H1 (cell line): ENCODE measurements at regions not wholly inside any gene's neighbourhood (a gene's known extent, or its start where the extent isn't known, plus 50 kb on each side); places are given as distances from the start of the nearest gene placed in this dataset.

Experiments used
- CTCF ChIA-PET: fragments of 300-600 bp; sonication (Branson Sonifier 250); formaldehyde crosslinking; loops from one replicate; lab custom pipeline; 2021; ENCODE audit not compliant: partially characterized antibody; lab: Charles Lee
- POLR2A ChIA-PET: fragments of 300-600 bp; sonication (Branson Sonifier 250); formaldehyde crosslinking; loops from one replicate; lab custom pipeline; 2021; ENCODE audit warnings: inconsistent platforms; ENCODE audit not compliant: partially characterized antibody; lab: Charles Lee
- DNase-seq, 2 experiments: peaks; one replicate each; pipeline versions ENCODE4 v3.0.0 to v3.0.0-alpha.2; 2010 to 2022; ENCODE audit warnings: low spot score in 2 of 2, low read depth in 1 of 2, mixed read lengths in 1 of 2
- FAIRE-seq: peaks from 2 replicates; lab custom pipeline; 2011; peaks lifted over from hg19 to GRCh38; lab: Jason Lieb, UNC
- H2AFZ ChIP-seq: 2 replicates; pipeline ENCODE4 v1.8.1; 2012; ENCODE audit warnings: low read length, inconsistent platforms
- H2AK5ac ChIP-seq: 2 replicates; pipeline ENCODE4 v1.6.1; 2013; ENCODE audit warnings: low read depth, low read length
- H2BK120ac ChIP-seq: replicated peaks from 2 replicates; pipeline ENCODE3; 2013; ENCODE audit warnings: low read depth, low read length, inconsistent platforms
- H2BK12ac ChIP-seq: 2 replicates; pipeline ENCODE4 v1.6.1; 2013; ENCODE audit warnings: low read depth, low read length
- H2BK15ac ChIP-seq: 2 replicates; pipeline ENCODE4 v1.6.1; 2013; ENCODE audit warnings: low read length
- H2BK20ac ChIP-seq: 2 replicates; pipeline ENCODE4 v1.6.1; 2013; ENCODE audit warnings: low read length
- H2BK5ac ChIP-seq: 2 replicates; pipeline ENCODE4 v1.6.1; 2013; ENCODE audit warnings: low read depth, low read length
- H3K14ac ChIP-seq: 2 replicates; pipeline ENCODE4 v1.6.1; 2013; ENCODE audit warnings: inconsistent platforms; ENCODE audit not compliant: insufficient read length
- H3K18ac ChIP-seq: 2 replicates; pipeline ENCODE4 v1.6.1; 2013; ENCODE audit warnings: low read length; ENCODE audit errors: extremely low read depth
- H3K23ac ChIP-seq: 2 replicates; pipeline ENCODE4 v1.6.1; 2013; ENCODE audit warnings: inconsistent platforms; ENCODE audit not compliant: insufficient read length
- H3K23me2 ChIP-seq: 2 replicates; pipeline ENCODE4 v1.6.1; 2013; ENCODE audit warnings: low read depth, low read length
- H3K27ac ChIP-seq: 2 replicates; pipeline ENCODE4 v1.6.1; 2011; ENCODE audit warnings: low read depth, low read length, inconsistent platforms
- H3K27me3 ChIP-seq, 4 experiments: replicated peaks in 1 of 4; 1 replicate in 1 of 4; 2 replicates in 3 of 4; pipeline versions ENCODE4 v1.6.1 to v1.8.1; 2011 to 2013; ENCODE audit warnings: low read length in 3 of 4, mild to moderate bottlenecking in 3 of 4, inconsistent platforms in 2 of 4, mixed read lengths in 2 of 4, moderate library complexity in 1 of 4; ENCODE audit not compliant: control insufficient read depth in 3 of 4, insufficient read depth in 3 of 4; ENCODE audit errors: extremely low read depth in 1 of 4
- H3K36me3 ChIP-seq, 4 experiments: 2 replicates each; pipeline versions ENCODE4 v1.6.1 to v1.8.1; 2011 to 2013; ENCODE audit warnings: mild to moderate bottlenecking in 4 of 4, low read length in 3 of 4, moderate library complexity in 2 of 4, control low read depth in 1 of 4, inconsistent platforms in 1 of 4; ENCODE audit not compliant: insufficient read depth in 4 of 4, control insufficient read depth in 2 of 4
- H3K4ac ChIP-seq: replicated peaks from 2 replicates; pipeline ENCODE3; 2013; ENCODE audit warnings: low read length, low read depth, mixed read lengths, inconsistent platforms; ENCODE audit not compliant: insufficient read length
- H3K4me1 ChIP-seq, 4 experiments: replicated peaks in 1 of 4; 1 replicate in 1 of 4; 2 replicates in 3 of 4; pipeline versions ENCODE4 v1.6.1 to v1.8.1; 2011 to 2013; ENCODE audit warnings: low read length in 3 of 4, inconsistent platforms in 2 of 4, mixed read lengths in 1 of 4; ENCODE audit not compliant: insufficient read depth in 4 of 4, control insufficient read depth in 3 of 4
- H3K4me2 ChIP-seq, 2 experiments: 2 replicates each; pipeline versions ENCODE4 v1.6.1 to v1.8.1; 2011 to 2013; ENCODE audit warnings: low read depth in 2 of 2, low read length in 2 of 2, control low read depth in 1 of 2, inconsistent platforms in 1 of 2, mild to moderate bottlenecking in 1 of 2; ENCODE audit not compliant: insufficient read depth in 1 of 2
- H3K4me3 ChIP-seq, 4 experiments: fragments of 200-600, 300-600 bp in 1 of 4; sonication (generic), shearing (Covaris generic), sonication (Bioruptor Twin) in 1 of 4; 2 replicates each; pipeline versions ENCODE4 v1.5.1 to v1.8.1; 2011 to 2016; ENCODE audit warnings: low read length in 4 of 4, low read depth in 3 of 4, control low read depth in 2 of 4, inconsistent platforms in 2 of 4, mild to moderate bottlenecking in 2 of 4, mixed read lengths in 1 of 4, moderate library complexity in 1 of 4; ENCODE audit not compliant: insufficient read depth in 2 of 4; ENCODE audit errors: extremely low read depth in 1 of 4
- H3K56ac ChIP-seq: replicated peaks from 2 replicates; pipeline ENCODE3; 2013; ENCODE audit warnings: low read depth, mild to moderate bottlenecking, mixed read lengths, low read length, inconsistent platforms; ENCODE audit not compliant: insufficient read length
- H3K79me1 ChIP-seq: 2 replicates; pipeline ENCODE4 v1.6.1; 2013; ENCODE audit warnings: low read depth, low read length, control low read depth
- H3K79me2 ChIP-seq, 2 experiments: 2 replicates each; pipeline versions ENCODE4 v1.6.1 to v1.8.1; 2012 to 2013; ENCODE audit warnings: low read length in 2 of 2, mild to moderate bottlenecking in 2 of 2, inconsistent platforms in 1 of 2; ENCODE audit not compliant: insufficient read depth in 2 of 2, control insufficient read depth in 1 of 2
- H3K9ac ChIP-seq, 4 experiments: replicated peaks in 1 of 4; 1 replicate in 1 of 4; 2 replicates in 3 of 4; pipeline versions ENCODE4 v1.6.1 to v1.8.1; 2011 to 2013; ENCODE audit warnings: low read depth in 3 of 4, low read length in 3 of 4, control low read depth in 2 of 4, mild to moderate bottlenecking in 2 of 4, moderate library complexity in 2 of 4, inconsistent platforms in 1 of 4; ENCODE audit errors: extremely low read depth in 1 of 4
- H3K9me3 ChIP-seq, 2 experiments: 2 replicates each; pipeline versions ENCODE4 v1.6.1 to v1.8.1; 2012 to 2013; ENCODE audit warnings: mild to moderate bottlenecking in 2 of 2, moderate library complexity in 2 of 2, control low read depth in 1 of 2, inconsistent platforms in 1 of 2, low read depth in 1 of 2, low read length in 1 of 2, mixed read lengths in 1 of 2; ENCODE audit not compliant: insufficient read depth in 2 of 2
- H4K20me1 ChIP-seq, 2 experiments: replicated peaks in 1 of 2; 2 replicates each; pipeline versions ENCODE3 to v1.8.1; 2011 to 2013; ENCODE audit warnings: inconsistent platforms in 2 of 2, low read length in 2 of 2, mild to moderate bottlenecking in 1 of 2; ENCODE audit not compliant: insufficient read depth in 2 of 2, control insufficient read depth in 1 of 2
- H4K5ac ChIP-seq: 2 replicates; pipeline ENCODE4 v1.6.1; 2013; ENCODE audit warnings: low read length, low read depth, mixed read lengths, inconsistent platforms; ENCODE audit not compliant: insufficient read length
- H4K8ac ChIP-seq: 2 replicates; pipeline ENCODE4 v1.8.0; 2013; ENCODE audit warnings: mild to moderate bottlenecking, moderate library complexity, low read length, inconsistent platforms; ENCODE audit not compliant: insufficient read depth; ENCODE audit errors: extremely low read depth
- H4K91ac ChIP-seq: replicated peaks from 2 replicates; pipeline ENCODE3; 2013; ENCODE audit warnings: low read length, mixed read lengths, inconsistent platforms; ENCODE audit not compliant: insufficient read length
- BACH1 ChIP-seq: IDR thresholded peaks from 2 replicates; pipeline ENCODE4 v1.6.1; 2012; ENCODE audit warnings: low read length, improper control_type of control experiment
- BRCA1 ChIP-seq: IDR thresholded peaks from 2 replicates; pipeline ENCODE4 v1.6.1; 2012; ENCODE audit warnings: low read depth, low read length, improper control_type of control experiment
- EP300 ChIP-seq, 2 experiments: IDR thresholded peaks; 1 replicate in 1 of 2; 2 replicates in 1 of 2; pipeline ENCODE4 v1.6.1; 2011 to 2012; ENCODE audit warnings: low read depth in 2 of 2, low read length in 2 of 2, mild to moderate bottlenecking in 2 of 2, borderline replicate concordance in 1 of 2, inconsistent platforms in 1 of 2, moderate library complexity in 1 of 2
- RAD21 ChIP-seq, 2 experiments: IDR thresholded peaks in 1 of 2; conservative IDR thresholded peaks in 1 of 2; 2 replicates each; pipeline ENCODE4 v1.6.1; 2011; ENCODE audit warnings: low read depth in 2 of 2, low read length in 2 of 2, improper control_type of control experiment in 1 of 2, inconsistent platforms in 1 of 2, mild to moderate bottlenecking in 1 of 2, moderate library complexity in 1 of 2
- SP1 ChIP-seq: IDR thresholded peaks from 2 replicates; pipeline ENCODE4 v1.6.1; 2011; ENCODE audit warnings: low read depth, low read length
- SP2 ChIP-seq: IDR thresholded peaks from 2 replicates; pipeline ENCODE4 v1.6.1; 2012; ENCODE audit warnings: mild to moderate bottlenecking, low read length, inconsistent platforms
- SUZ12 ChIP-seq: fragments of 200-600 bp; sonication (generic); IDR thresholded peaks from 2 replicates; pipeline ENCODE4 v1.6.1; 2012; ENCODE audit warnings: mild to moderate bottlenecking, inconsistent platforms, low read length, moderate library complexity, mixed read lengths
- TAF1 ChIP-seq: IDR thresholded peaks from 2 replicates; pipeline ENCODE4 v1.6.1; 2011; ENCODE audit warnings: mild to moderate bottlenecking, low read depth, low read length
- WGBS, 2 experiments: shearing (Covaris generic) in 1 of 2; methylation state at CpG; one replicate each; pipeline versions ENCODE4 v1.1.6 to v1.1.7; 2013 to 2015; ENCODE audit warnings: low lambda C conversion rate in 2 of 2, mixed read lengths in 2 of 2, inconsistent platforms in 1 of 2, low coverage in 1 of 2, missing lambda C conversion rate in 1 of 2; ENCODE audit not compliant: insufficient replicate concordance in 2 of 2, insufficient coverage in 1 of 2, insufficient read length in 1 of 2; ENCODE audit errors: extremely low coverage in 1 of 2, missing lambda C conversion rate in 1 of 2; 5-methylcytosine and 5-hydroxymethylcytosine counted together
- TF ChIP-seq, protein P1 (sequence below): IDR thresholded peaks from 2 replicates; pipeline ENCODE4 v1.6.1; 2011; ENCODE audit warnings: low read depth, mild to moderate bottlenecking, low read length; ENCODE audit not compliant: insufficient read depth

DNA sequence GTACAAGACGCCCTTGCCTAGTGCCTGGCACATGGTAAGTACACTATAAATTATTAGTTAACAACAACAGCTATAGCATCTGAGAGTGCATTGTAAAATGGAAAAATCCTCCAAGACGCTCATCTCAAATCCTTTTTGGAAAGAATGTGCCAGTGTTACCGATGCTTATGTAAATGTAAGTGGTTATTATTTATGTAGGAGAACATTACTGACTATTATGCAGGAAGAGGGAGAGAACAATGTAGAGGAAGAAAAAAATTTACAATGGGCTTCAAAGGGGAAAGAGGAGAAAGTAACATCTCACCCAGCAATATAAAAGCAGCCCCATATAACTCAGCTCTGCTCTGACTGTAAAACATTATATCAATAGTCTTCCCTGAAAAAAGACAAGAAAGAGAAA, 155.3 kb upstream of the LPP start:
- Histone ChIP-seq H3K4ac (no peak overlapping the region), H2BK20ac (no peak overlapping the region)
- TF ChIP-seq SUZ12 (no peak), BRCA1 (no peak), RAD21 (IDR thresholded peaks at IDR 0.05 in 1 of 2, conservative IDR thresholded peaks at IDR 0.05 in 1 of 2; ENCODE audit: low read depth in 2 of 2, low read length in 2 of 2) (no peak), BACH1 (no peak), EP300 (IDR thresholded peaks at IDR 0.05; ENCODE audit: borderline replicate concordance in 1 of 2, low read depth in 2 of 2, low read length in 2 of 2) (no peak), SP1 (no peak), SP2 (no peak), TAF1 (no peak)
- TF ChIP-seq, protein P1, sequence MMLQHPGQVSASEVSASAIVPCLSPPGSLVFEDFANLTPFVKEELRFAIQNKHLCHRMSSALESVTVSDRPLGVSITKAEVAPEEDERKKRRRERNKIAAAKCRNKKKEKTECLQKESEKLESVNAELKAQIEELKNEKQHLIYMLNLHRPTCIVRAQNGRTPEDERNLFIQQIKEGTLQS, result no peak

More for the DNA sequence above, 155.3 kb upstream of the LPP start:
- Histone ChIP-seq H3K79me1 (no peaks in the 10 kb centered on the region), H3K79me2 (no peaks in the 10 kb centered on the region), H2BK15ac (no peak overlapping the region), H3K23me2 (no peaks in the 10 kb centered on the region), H3K14ac (no peak overlapping the region), H3K36me3 (no peaks in the 10 kb centered on the region), H4K91ac (no peak overlapping the region), H3K18ac (no peak overlapping the region), H3K27me3 (no peaks in the 10 kb centered on the region; a peak in 1 of 7 replicates), H2AFZ (no peak overlapping the region), H2BK12ac (no peak overlapping the region), H3K4me2 (no peak overlapping the region), H3K9ac (no peak overlapping the region), H4K20me1 (no peaks in the 10 kb centered on the region), H4K8ac (no peak overlapping the region), H3K9me3 (no peaks in the 10 kb centered on the region), H3K4me3 (no peak overlapping the region), H2BK120ac (no peak overlapping the region), H2AK5ac (no peak overlapping the region), H4K5ac (no peak overlapping the region), H3K4me1 (peaks cover 0 to 9% (median 1%) of the 10 kb centered on the region in 4 experiments; a peak in 3 of 7 replicates), H3K27ac (no peak overlapping the region), H3K23ac (no peak overlapping the region), H2BK5ac (no peak overlapping the region), H3K56ac (no peak overlapping the region)
- ChIA-PET CTCF (interaction anchor here (1.7 kb wide), 1 partner anchor 251 kb away, joined by 3 read pairs; no protein-coding TSS in a partner anchor), POLR2A (no interaction called here)
- 84% methylated on average over 3 of the region's 3 CpGs; no CpG with 5 or more reads in 1 of the 2 experiments for WGBS, 2 experiments
- FAIRE-seq (no peak), DNase-seq (no peak)
